MM.1S (cell line): ENCODE measurements at regions not wholly inside any gene's neighbourhood (a gene's known extent, or its start where the extent isn't known, plus 50 kb on each side); places are given as distances from the start of the nearest gene placed in this dataset.

Experiments used
- CTCF ChIP-seq: fragments of 300-600 bp; sonication (generic); IDR thresholded peaks from 2 replicates; pipeline ENCODE4 v1.5.1; 2016; ENCODE audit warnings: antibody characterized with exemption, low read length, mixed read lengths
- EZH2 ChIP-seq: fragments of 300-600 bp; sonication (generic); optimal IDR thresholded peaks from 2 replicates; pipeline ENCODE3; 2017; ENCODE audit warnings: low read depth, mild to moderate bottlenecking, antibody characterized with exemption, low read length, mixed read lengths

GRCh38 chr2:183533021-183533420 lies 408.8 kb downstream of the NUP35 start:
- TF ChIP-seq CTCF, result no peak
- TF ChIP-seq EZH2, result no peak
